Kasumi-1 (cell line): ENCODE measurements at regions not wholly inside any gene's neighbourhood (a gene's known extent, or its start where the extent isn't known, plus 50 kb on each side); places are given as distances from the start of the nearest gene placed in this dataset.
A peak's percentile ranks its signal among the peaks of the same experiment; 100 is the strongest.

ENCODE experiments used
- DNase-seq, 2 experiments: peaks; one replicate each; lab custom pipeline; 2025; lab: John Stamatoyannopoulos, UW

- DNase-seq: no peak
Measured at GRCh38 chr10:118835682-118836326, 81.0 kb upstream of the CACUL1 start.

- DNase-seq: no peak
Measured at GRCh38 chr10:118838364-118838763, 83.6 kb upstream of the CACUL1 start.

GRCh38 chr10:118839348-118839747 lies 84.6 kb upstream of the CACUL1 start:
- DNase-seq: no peak

- DNase-seq: peak; percentile 17 to 40
Measured at GRCh38 chr10:118840071-118840775, 85.5 kb upstream of the CACUL1 start.

GRCh38 chr10:118840776-118841468 lies 86.2 kb upstream of the CACUL1 start:
- no peak for DNase-seq

GRCh38 chr10:118841881-118842605 lies 87.3 kb upstream of the CACUL1 start:
- no peak for DNase-seq

GRCh38 chr10:118842843-118843624 lies 88.3 kb upstream of the CACUL1 start:
- no peak for DNase-seq

- DNase-seq: no peak
Measured at GRCh38 chr10:118843647-118844265, 89.0 kb upstream of the CACUL1 start.

GRCh38 chr10:118844731-118845521 lies 90.2 kb upstream of the CACUL1 start:
- DNase-seq: no peak

- no peak for DNase-seq
Measured at GRCh38 chr10:118845776-118846175, 91.0 kb upstream of the CACUL1 start.

GRCh38 chr10:118850418-118851061 lies 95.8 kb upstream of the CACUL1 start:
- peak; percentile 77 to 90 for DNase-seq

- no peak for DNase-seq
Measured at GRCh38 chr10:118851062-118852035, 96.6 kb upstream of the CACUL1 start.

- no peak for DNase-seq
Measured at GRCh38 chr10:118853916-118854315, 99.1 kb upstream of the CACUL1 start.

GRCh38 chr10:118856106-118856505 lies 101.3 kb upstream of the CACUL1 start:
- no peak for DNase-seq

- DNase-seq: no peak
Measured at GRCh38 chr10:118865998-118866693, 111.4 kb upstream of the CACUL1 start.

- DNase-seq: no peak
Measured at GRCh38 chr10:118867768-118868167, 113.0 kb upstream of the CACUL1 start.

- no peak for DNase-seq
Measured at GRCh38 chr10:118868589-118868988, 113.8 kb upstream of the CACUL1 start.
